ENCODE measurements at regions not wholly inside any gene's neighbourhood (a gene's known extent, or its start where the extent isn't known, plus 50 kb on each side); places are given as distances from the start of the nearest gene placed in this dataset.

GRCh38 chr22:48666620-48667019, 1161.1 kb downstream of the BRD1 start:
- H3K27me3 ChIP-seq (ENCODE audit: insufficient read depth, low read length, poor library complexity, severe bottlenecking) = no peaks in the 10 kb centered on the region
- TF ChIP-seq, protein P1, sequence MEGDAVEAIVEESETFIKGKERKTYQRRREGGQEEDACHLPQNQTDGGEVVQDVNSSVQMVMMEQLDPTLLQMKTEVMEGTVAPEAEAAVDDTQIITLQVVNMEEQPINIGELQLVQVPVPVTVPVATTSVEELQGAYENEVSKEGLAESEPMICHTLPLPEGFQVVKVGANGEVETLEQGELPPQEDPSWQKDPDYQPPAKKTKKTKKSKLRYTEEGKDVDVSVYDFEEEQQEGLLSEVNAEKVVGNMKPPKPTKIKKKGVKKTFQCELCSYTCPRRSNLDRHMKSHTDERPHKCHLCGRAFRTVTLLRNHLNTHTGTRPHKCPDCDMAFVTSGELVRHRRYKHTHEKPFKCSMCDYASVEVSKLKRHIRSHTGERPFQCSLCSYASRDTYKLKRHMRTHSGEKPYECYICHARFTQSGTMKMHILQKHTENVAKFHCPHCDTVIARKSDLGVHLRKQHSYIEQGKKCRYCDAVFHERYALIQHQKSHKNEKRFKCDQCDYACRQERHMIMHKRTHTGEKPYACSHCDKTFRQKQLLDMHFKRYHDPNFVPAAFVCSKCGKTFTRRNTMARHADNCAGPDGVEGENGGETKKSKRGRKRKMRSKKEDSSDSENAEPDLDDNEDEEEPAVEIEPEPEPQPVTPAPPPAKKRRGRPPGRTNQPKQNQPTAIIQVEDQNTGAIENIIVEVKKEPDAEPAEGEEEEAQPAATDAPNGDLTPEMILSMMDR (conservative IDR thresholded peaks at IDR 0.05; ENCODE audit: low read length) = no peak
- no peak for TF ChIP-seq EZH2phosphoT487 (IDR thresholded peaks at IDR 0.05; ENCODE audit: borderline replicate concordance)
- no peaks in the 10 kb centered on the region for H3K4me1 ChIP-seq (ENCODE audit: insufficient read depth, low read length, poor library complexity, severe bottlenecking)
- no peaks in the 10 kb centered on the region for H3K36me3 ChIP-seq (ENCODE audit: insufficient read depth, low read length)
- no peaks in the 10 kb centered on the region for H3K79me2 ChIP-seq (ENCODE audit: insufficient read depth, low read length)
- no peak overlapping the region for H3K4me2 ChIP-seq (ENCODE audit: low read depth, low read length, poor library complexity, severe bottlenecking)
- H3K4me3 ChIP-seq (ENCODE audit: low read length, poor library complexity, severe bottlenecking) = no peak overlapping the region
- no peaks in the 10 kb centered on the region for H3K9me2 ChIP-seq (replicated peaks; ENCODE audit: low read depth, low read length)
- no peaks in the 10 kb centered on the region for H4K20me1 ChIP-seq (ENCODE audit: insufficient read depth, low read length, poor library complexity, severe bottlenecking)
- H3K9me3 ChIP-seq (ENCODE audit: insufficient read depth, low read depth, low read length) = peaks cover 25% of the 10 kb centered on the region; the same call in 1 of the 2 replicates
- no peak overlapping the region for H3K9ac ChIP-seq (ENCODE audit: low read depth, low read length, poor library complexity, severe bottlenecking)
- H3F3A ChIP-seq (ENCODE audit: low read depth) = no peaks in the 10 kb centered on the region
- no peak overlapping the region for H2AFZ ChIP-seq (ENCODE audit: low read length)

DNA sequence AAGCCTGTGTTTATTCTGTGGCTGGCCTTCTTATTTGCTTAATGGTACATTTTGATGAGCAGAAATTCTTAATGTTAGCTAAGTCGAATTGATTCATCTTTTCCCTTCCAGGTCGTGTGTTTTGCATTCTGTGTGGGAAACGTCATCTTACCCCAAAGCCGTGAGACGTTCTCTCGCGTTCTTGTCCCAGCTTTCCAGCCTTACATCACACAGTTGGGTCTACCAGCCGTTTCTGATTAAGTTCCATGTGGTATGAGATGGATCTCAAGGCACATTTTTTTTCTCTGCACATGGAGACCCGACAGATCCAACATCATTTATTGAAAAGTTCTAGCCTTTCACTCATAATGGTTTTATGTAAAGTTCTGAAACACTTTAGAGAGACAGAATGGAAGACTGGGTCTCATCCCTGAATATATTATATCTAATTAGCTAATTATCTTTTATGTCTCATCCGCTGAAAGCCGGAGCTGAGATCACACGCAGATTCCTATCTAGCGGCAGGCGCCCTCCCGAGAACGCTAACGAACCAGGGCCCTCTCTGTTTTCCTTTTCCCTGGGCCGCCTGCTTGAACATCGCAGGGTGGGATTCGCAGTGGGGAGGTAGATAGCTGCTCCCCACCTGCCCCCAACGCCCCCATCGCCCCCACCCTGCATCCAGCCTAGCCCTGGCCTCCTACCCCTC, 1162.2 kb downstream of the BRD1 start:
- no peak overlapping the region for H2AFZ ChIP-seq (ENCODE audit: low read length)
- no peaks in the 10 kb centered on the region for H3K79me2 ChIP-seq (ENCODE audit: insufficient read depth, low read length)
- TF ChIP-seq, protein P1 (conservative IDR thresholded peaks at IDR 0.05; ENCODE audit: low read length) = no peak
- no peak for TF ChIP-seq EZH2phosphoT487 (IDR thresholded peaks at IDR 0.05; ENCODE audit: borderline replicate concordance)
- H3K9me3 ChIP-seq (ENCODE audit: insufficient read depth, low read depth, low read length) = peaks cover 25% of the 10 kb centered on the region; the same call in 1 of the 2 replicates
- H4K20me1 ChIP-seq (ENCODE audit: insufficient read depth, low read length, poor library complexity, severe bottlenecking) = no peaks in the 10 kb centered on the region
- H3K4me3 ChIP-seq (ENCODE audit: low read length, poor library complexity, severe bottlenecking) = no peak overlapping the region
- no peak overlapping the region for H3K4me2 ChIP-seq (ENCODE audit: low read depth, low read length, poor library complexity, severe bottlenecking)
- H3K4me1 ChIP-seq (ENCODE audit: insufficient read depth, low read length, poor library complexity, severe bottlenecking) = no peaks in the 10 kb centered on the region
- no peaks in the 10 kb centered on the region for H3F3A ChIP-seq (ENCODE audit: low read depth)
- no peak overlapping the region for H3K9ac ChIP-seq (ENCODE audit: low read depth, low read length, poor library complexity, severe bottlenecking)
- H3K9me2 ChIP-seq (replicated peaks; ENCODE audit: low read depth, low read length) = no peaks in the 10 kb centered on the region
- no peaks in the 10 kb centered on the region for H3K36me3 ChIP-seq (ENCODE audit: insufficient read depth, low read length)
- H3K27me3 ChIP-seq (ENCODE audit: insufficient read depth, low read length, poor library complexity, severe bottlenecking) = no peaks in the 10 kb centered on the region

DNA sequence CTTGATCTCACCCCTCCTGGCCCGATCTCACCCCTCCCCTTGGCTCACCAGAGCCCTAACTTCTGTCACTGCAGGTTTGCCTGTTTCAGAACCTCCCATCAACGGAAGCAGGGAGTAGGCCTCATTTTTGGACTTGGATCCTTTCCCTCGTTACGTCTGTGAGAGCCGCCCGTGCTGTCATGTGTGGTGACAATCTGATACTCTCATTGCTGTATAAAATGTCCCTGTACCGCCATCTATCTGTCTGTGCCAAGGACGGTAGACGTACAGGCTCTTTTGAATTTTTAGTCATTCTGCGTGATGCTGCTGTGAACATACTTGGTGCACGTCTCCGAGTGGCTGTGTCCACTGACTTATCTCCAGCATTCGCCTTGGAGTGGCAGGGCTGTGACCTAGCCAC, 1163.1 kb downstream of the BRD1 start:
- Histone ChIP-seq H3K36me3 (ENCODE audit: insufficient read depth, low read length) (no peaks in the 10 kb centered on the region), H3K79me2 (ENCODE audit: insufficient read depth, low read length) (no peaks in the 10 kb centered on the region), H3K4me2 (ENCODE audit: low read depth, low read length, poor library complexity, severe bottlenecking) (no peak overlapping the region), H3F3A (ENCODE audit: low read depth) (no peaks in the 10 kb centered on the region), H3K27me3 (ENCODE audit: insufficient read depth, low read length, poor library complexity, severe bottlenecking) (no peaks in the 10 kb centered on the region), H3K4me3 (ENCODE audit: low read length, poor library complexity, severe bottlenecking) (no peak overlapping the region), H3K9me2 (replicated peaks; ENCODE audit: low read depth, low read length) (no peaks in the 10 kb centered on the region), H3K9ac (ENCODE audit: low read depth, low read length, poor library complexity, severe bottlenecking) (no peak overlapping the region), H4K20me1 (ENCODE audit: insufficient read depth, low read length, poor library complexity, severe bottlenecking) (no peaks in the 10 kb centered on the region), H3K9me3 (ENCODE audit: insufficient read depth, low read depth, low read length) (peaks cover 20% of the 10 kb centered on the region; the same call in 1 of the 2 replicates), H2AFZ (ENCODE audit: low read length) (no peak overlapping the region), H3K4me1 (ENCODE audit: insufficient read depth, low read length, poor library complexity, severe bottlenecking) (no peaks in the 10 kb centered on the region)
- TF ChIP-seq, protein P1 (conservative IDR thresholded peaks at IDR 0.05; ENCODE audit: low read length) = no peak
- no peak for TF ChIP-seq EZH2phosphoT487 (IDR thresholded peaks at IDR 0.05; ENCODE audit: borderline replicate concordance)
